ENCODE measurements at regions not wholly inside any gene's neighbourhood (a gene's known extent, or its start where the extent isn't known, plus 50 kb on each side); places are given as distances from the start of the nearest gene placed in this dataset.

DNA sequence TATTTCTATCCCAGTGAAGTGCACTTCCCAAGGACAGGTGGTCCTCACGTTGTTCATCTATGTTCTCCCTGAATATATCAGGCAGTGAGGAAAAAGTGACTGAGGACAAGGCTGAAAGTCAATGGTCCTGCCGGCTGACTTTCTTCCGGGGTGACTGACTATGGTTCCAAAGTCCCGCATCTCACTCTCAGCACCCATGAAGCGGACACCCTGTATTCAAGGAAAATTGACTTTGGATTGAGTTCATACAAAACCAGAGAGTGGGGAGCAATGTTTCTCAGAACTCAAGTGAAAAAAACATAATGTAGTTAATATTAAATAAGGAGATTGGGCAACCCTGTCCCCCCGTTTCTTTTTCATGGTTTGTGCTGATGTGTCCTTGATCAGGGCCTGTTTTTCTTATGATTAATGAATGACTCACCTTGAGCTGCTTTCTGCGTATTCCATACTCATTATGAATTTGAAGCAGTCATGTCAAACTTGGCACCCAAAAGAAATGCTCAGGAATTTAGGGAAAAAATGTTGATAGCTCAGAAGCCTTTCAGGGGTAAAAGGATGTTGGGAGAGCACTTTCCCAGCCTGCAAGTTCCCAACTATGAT lies 184.0 kb downstream of the CYLD start:
- TF ChIP-seq, protein P1, sequence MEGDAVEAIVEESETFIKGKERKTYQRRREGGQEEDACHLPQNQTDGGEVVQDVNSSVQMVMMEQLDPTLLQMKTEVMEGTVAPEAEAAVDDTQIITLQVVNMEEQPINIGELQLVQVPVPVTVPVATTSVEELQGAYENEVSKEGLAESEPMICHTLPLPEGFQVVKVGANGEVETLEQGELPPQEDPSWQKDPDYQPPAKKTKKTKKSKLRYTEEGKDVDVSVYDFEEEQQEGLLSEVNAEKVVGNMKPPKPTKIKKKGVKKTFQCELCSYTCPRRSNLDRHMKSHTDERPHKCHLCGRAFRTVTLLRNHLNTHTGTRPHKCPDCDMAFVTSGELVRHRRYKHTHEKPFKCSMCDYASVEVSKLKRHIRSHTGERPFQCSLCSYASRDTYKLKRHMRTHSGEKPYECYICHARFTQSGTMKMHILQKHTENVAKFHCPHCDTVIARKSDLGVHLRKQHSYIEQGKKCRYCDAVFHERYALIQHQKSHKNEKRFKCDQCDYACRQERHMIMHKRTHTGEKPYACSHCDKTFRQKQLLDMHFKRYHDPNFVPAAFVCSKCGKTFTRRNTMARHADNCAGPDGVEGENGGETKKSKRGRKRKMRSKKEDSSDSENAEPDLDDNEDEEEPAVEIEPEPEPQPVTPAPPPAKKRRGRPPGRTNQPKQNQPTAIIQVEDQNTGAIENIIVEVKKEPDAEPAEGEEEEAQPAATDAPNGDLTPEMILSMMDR (IDR thresholded peaks at IDR 0.05; ENCODE audit: low read length): no peak
- TF ChIP-seq EZH2phosphoT487 (IDR thresholded peaks at IDR 0.05; ENCODE audit: low read length): no peak

All from MM.1S (cell line).